HepG2 (cell line): ENCODE measurements at regions not wholly inside any gene's neighbourhood (a gene's known extent, or its start where the extent isn't known, plus 50 kb on each side); places are given as distances from the start of the nearest gene placed in this dataset.
"Not testable (repeated sequence)": the region's sequence is repeated elsewhere in the genome, so short reads cannot be mapped to it uniquely, and the experiment has no call there.

Experiments used
- ATAC-seq: fragments of 200-7000 bp; cut with Tn5 transposase; 3 replicates; pipeline ENCODE4 v1.9.1; 2020; ENCODE audit warnings: mild to moderate bottlenecking, moderate library complexity
- BruUV-seq: library from RNA; stranded (reverse); fragments of 400-500 nt; replicated peaks from 2 replicates; lab custom pipeline; 2021; lab: Mats Ljungman, UMichigan
- CTCF ChIA-PET: fragments of 300-600 bp; formaldehyde crosslinking; extraction: SDS; loops from one replicate; lab custom pipeline; 2021; ENCODE audit warnings: low total read pairs, inconsistent platforms, low intra/inter-chr PET ratio; lab: Yijun Ruan, JAX
- POLR2A ChIA-PET: fragments of 350-600 bp; sonication (Branson Sonifier 250); formaldehyde crosslinking; loops from one replicate; lab custom pipeline; 2020; ENCODE audit warnings: antibody characterized with exemption, inconsistent platforms; lab: Yijun Ruan, JAX
- DNase-seq: peaks from one replicate; pipeline ENCODE4 v3.0.0-alpha.2; 2015; ENCODE audit warnings: low spot score
- FAIRE-seq: peaks from 3 replicates; lab custom pipeline; 2011; peaks lifted over from hg19 to GRCh38; lab: Jason Lieb, UNC
- H2AFZ ChIP-seq: one replicate; pipeline ENCODE4 v1.6.1; 2011; ENCODE audit warnings: low read length, inconsistent platforms
- H3K27ac ChIP-seq: fragments of 300-600 bp; 3 replicates; pipeline ENCODE4 v1.8.0; 2011; ENCODE audit warnings: mixed run types, mild to moderate bottlenecking, mixed read lengths, low read length, inconsistent platforms; ENCODE audit not compliant: insufficient read depth; ENCODE audit errors: extremely low read length
- H3K27me3 ChIP-seq, 2 experiments: fragments of 200-600 bp in 1 of 2; 2 replicates in 1 of 2; 3 replicates in 1 of 2; pipeline versions ENCODE4 v1.6.0 to v1.8.0; 2011; ENCODE audit warnings: low read length in 2 of 2, mild to moderate bottlenecking in 2 of 2, moderate library complexity in 2 of 2, inconsistent platforms in 1 of 2; ENCODE audit not compliant: insufficient read depth in 2 of 2, control insufficient read depth in 1 of 2
- H3K36me3 ChIP-seq, 2 experiments: fragments of 200-600 bp in 1 of 2; replicated peaks in 1 of 2; 2 replicates in 1 of 2; 3 replicates in 1 of 2; pipeline versions ENCODE4 v1.5.1 to v1.8.0; 2011; ENCODE audit warnings: low read length in 2 of 2, inconsistent platforms in 1 of 2; ENCODE audit not compliant: insufficient read depth in 2 of 2, control insufficient read depth in 1 of 2
- H3K4me1 ChIP-seq: 2 replicates; pipeline ENCODE4 v1.5.1; 2012; ENCODE audit warnings: low read length, inconsistent platforms; ENCODE audit not compliant: insufficient read depth
- H3K4me2 ChIP-seq: 2 replicates; pipeline ENCODE4 v1.6.0; 2011; ENCODE audit warnings: low read depth, low read length, inconsistent platforms
- H3K4me3 ChIP-seq, 3 experiments: fragments of 200-600 bp in 1 of 3; sonication (generic), shearing (Covaris generic) in 1 of 3; replicated peaks in 1 of 3; 2 replicates each; pipeline ENCODE4 v1.5.1; 2011 to 2016; ENCODE audit warnings: low read length in 3 of 3, inconsistent platforms in 2 of 3, low read depth in 2 of 3, mild to moderate bottlenecking in 2 of 3, control low read depth in 1 of 3, mixed read lengths in 1 of 3; ENCODE audit not compliant: insufficient read depth in 1 of 3
- H3K79me2 ChIP-seq: one replicate; pipeline ENCODE4 v1.6.1; 2011; ENCODE audit warnings: low read length, inconsistent platforms; ENCODE audit not compliant: insufficient read depth
- H3K9ac ChIP-seq: 2 replicates; pipeline ENCODE4 v1.6.0; 2011; ENCODE audit warnings: mild to moderate bottlenecking, low read depth, low read length, inconsistent platforms; ENCODE audit not compliant: insufficient read depth
- H3K9me3 ChIP-seq: 2 replicates; pipeline ENCODE4 v1.5.1; 2012; ENCODE audit warnings: mild to moderate bottlenecking, low read length
- H4K20me1 ChIP-seq: 2 replicates; pipeline ENCODE4 v1.6.0; 2011; ENCODE audit warnings: inconsistent platforms, mild to moderate bottlenecking, low read length, moderate library complexity; ENCODE audit not compliant: insufficient read depth
- WGBS: methylation state at CpG from one replicate; pipeline ENCODE4 v1.1.6; 2017; ENCODE audit warnings: low lambda C conversion rate; 5-methylcytosine and 5-hydroxymethylcytosine counted together
- in situ Hi-C: cut with HindIII; loops from 2 replicates; pipeline ENCODE4 v1.10.0; 2017; ENCODE audit warnings: low pct_unique_long_range_greater_than_20kb; ENCODE audit not compliant: extremely low pct_ligation_motif_present
- intact Hi-C: fragments of 100-400 bp; cut with micrococcal nuclease; formaldehyde crosslinking; loops from one replicate; pipeline ENCODE4 v1.10.0; 2022; ENCODE audit not compliant: unreplicated experiment

- BruUV-seq, H3K79me2 ChIP-seq, intact Hi-C loops, H3K4me1 ChIP-seq, H3K4me3 ChIP-seq, H3K27me3 ChIP-seq, CTCF ChIA-PET, H3K27ac ChIP-seq, ATAC-seq, H3K9ac ChIP-seq, FAIRE-seq, POLR2A ChIA-PET, H2AFZ ChIP-seq, DNase-seq, H3K9me3 ChIP-seq, H4K20me1 ChIP-seq, H3K36me3 ChIP-seq, H3K4me2 ChIP-seq, in situ Hi-C loops: not testable (repeated sequence)
- WGBS, result 28% methylated on average over 3 of the region's 4 CpGs
These were observed 517.6 kb downstream of the TTLL7 start for GRCh38 chr1:83481284-83481683.

GRCh38 chr1:83479591-83480239 lies 519.2 kb downstream of the TTLL7 start:
- H3K4me3 ChIP-seq, intact Hi-C loops, H3K36me3 ChIP-seq, H4K20me1 ChIP-seq, H3K27ac ChIP-seq, DNase-seq, H2AFZ ChIP-seq, H3K27me3 ChIP-seq, CTCF ChIA-PET, H3K9ac ChIP-seq, BruUV-seq, H3K79me2 ChIP-seq, H3K4me2 ChIP-seq, POLR2A ChIA-PET, H3K9me3 ChIP-seq, in situ Hi-C loops, FAIRE-seq, H3K4me1 ChIP-seq, ATAC-seq: not testable (repeated sequence)
- 28% methylated on average over 5 of the region's 5 CpGs for WGBS

- H3K79me2 ChIP-seq, H3K27me3 ChIP-seq, intact Hi-C loops, H3K9ac ChIP-seq, H3K4me2 ChIP-seq, H3K4me1 ChIP-seq, BruUV-seq, H3K27ac ChIP-seq, POLR2A ChIA-PET, H4K20me1 ChIP-seq, H3K4me3 ChIP-seq, H3K9me3 ChIP-seq, ATAC-seq, CTCF ChIA-PET, H3K36me3 ChIP-seq, H2AFZ ChIP-seq, in situ Hi-C loops, FAIRE-seq, DNase-seq: not testable (repeated sequence)
- 15% methylated on average over 3 of the region's 3 CpGs for WGBS
These were observed 520.8 kb downstream of the TTLL7 start for GRCh38 chr1:83478127-83478526.

GRCh38 chr1:83476518-83476917 lies 522.4 kb downstream of the TTLL7 start:
- H3K4me2 ChIP-seq, H3K27me3 ChIP-seq, H3K79me2 ChIP-seq, H4K20me1 ChIP-seq, DNase-seq, intact Hi-C loops, CTCF ChIA-PET, H3K27ac ChIP-seq, BruUV-seq, FAIRE-seq, in situ Hi-C loops, H3K4me1 ChIP-seq, H3K36me3 ChIP-seq, ATAC-seq, POLR2A ChIA-PET, H3K9me3 ChIP-seq, H3K9ac ChIP-seq, H3K4me3 ChIP-seq, H2AFZ ChIP-seq: not testable (repeated sequence)
- WGBS, result 17% methylated on average over 2 of the region's 2 CpGs
